Skeletal muscle tissue (tissue), 3 donors: ENCODE measurements at regions not wholly inside any gene's neighbourhood (a gene's known extent, or its start where the extent isn't known, plus 50 kb on each side); places are given as distances from the start of the nearest gene placed in this dataset.

Source experiments
- H3K27ac ChIP-seq: one replicate; pipeline ENCODE4 v1.7.0; 2013; ENCODE audit warnings: mild to moderate bottlenecking, low read depth, low read length, inconsistent platforms
- H3K27me3 ChIP-seq, 3 donors: one replicate each; pipeline ENCODE4 v1.7.0; 2013; ENCODE audit warnings: low read length in 3 of 3; ENCODE audit not compliant: control insufficient read depth in 3 of 3, insufficient read depth in 3 of 3
- H3K36me3 ChIP-seq, 3 donors: one replicate each; pipeline ENCODE4 v1.7.0; 2013; ENCODE audit warnings: low read length in 3 of 3; ENCODE audit not compliant: control insufficient read depth in 3 of 3, insufficient read depth in 3 of 3
- H3K4me1 ChIP-seq, 3 donors: one replicate each; pipeline ENCODE4 v1.7.0; 2013; ENCODE audit warnings: low read length in 3 of 3, mild to moderate bottlenecking in 3 of 3; ENCODE audit not compliant: control insufficient read depth in 3 of 3, insufficient read depth in 3 of 3
- H3K4me3 ChIP-seq, 3 donors: one replicate each; pipeline ENCODE4 v1.7.0; 2013; ENCODE audit warnings: low read length in 3 of 3
- H3K9ac ChIP-seq, 3 donors: one replicate each; pipeline ENCODE4 v1.7.0; 2013; ENCODE audit warnings: low read length in 3 of 3, mild to moderate bottlenecking in 3 of 3, moderate library complexity in 2 of 3, low read depth in 1 of 3
- H3K9me3 ChIP-seq, 3 donors: one replicate each; pipeline ENCODE4 v1.7.0; 2013; ENCODE audit warnings: low read length in 3 of 3; ENCODE audit not compliant: control insufficient read depth in 3 of 3
- donor health status: Osteomylitis.

DNA sequence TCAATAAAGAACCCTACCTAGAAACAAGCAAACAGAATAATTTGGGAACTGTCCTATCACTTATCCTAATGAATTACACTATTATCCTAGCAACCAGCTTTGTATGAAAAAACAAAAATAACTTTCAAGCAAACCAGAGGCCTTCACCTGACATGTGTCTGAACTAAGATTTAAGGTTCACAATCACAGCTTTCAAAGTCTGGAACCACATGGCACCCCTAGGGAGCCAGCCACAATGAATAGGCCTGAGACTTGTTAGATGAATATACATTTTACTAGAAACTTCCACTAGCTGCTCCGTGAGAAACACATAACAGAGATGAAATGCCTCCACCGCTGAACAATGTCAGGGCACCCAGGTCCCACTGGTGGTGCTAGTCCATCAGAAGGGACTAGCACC lies 65.8 kb upstream of the CYP2D6 start:
- no peaks in the 10 kb centered on the region for H3K27me3 ChIP-seq
- no peak overlapping the region for H3K4me3 ChIP-seq
- no peaks in the 10 kb centered on the region for H3K36me3 ChIP-seq
- H3K4me1 ChIP-seq: peaks cover 3 to 6% (median 4%) of the 10 kb centered on the region in 3 donors
- no peaks in the 10 kb centered on the region for H3K9me3 ChIP-seq
- H3K9ac ChIP-seq: no peak overlapping the region
- H3K27ac ChIP-seq: no peak overlapping the region

- H3K27me3 ChIP-seq: no peaks in the 10 kb centered on the region
- H3K4me3 ChIP-seq: no peak overlapping the region
- H3K27ac ChIP-seq: no peak overlapping the region
- H3K9ac ChIP-seq: no peak overlapping the region
- peaks cover 3 to 6% (median 4%) of the 10 kb centered on the region in 3 donors for H3K4me1 ChIP-seq
- H3K36me3 ChIP-seq: no peaks in the 10 kb centered on the region
- no peaks in the 10 kb centered on the region for H3K9me3 ChIP-seq
Measured at GRCh38 chr22:42194953-42195352, 64.3 kb upstream of the CYP2D6 start.

DNA sequence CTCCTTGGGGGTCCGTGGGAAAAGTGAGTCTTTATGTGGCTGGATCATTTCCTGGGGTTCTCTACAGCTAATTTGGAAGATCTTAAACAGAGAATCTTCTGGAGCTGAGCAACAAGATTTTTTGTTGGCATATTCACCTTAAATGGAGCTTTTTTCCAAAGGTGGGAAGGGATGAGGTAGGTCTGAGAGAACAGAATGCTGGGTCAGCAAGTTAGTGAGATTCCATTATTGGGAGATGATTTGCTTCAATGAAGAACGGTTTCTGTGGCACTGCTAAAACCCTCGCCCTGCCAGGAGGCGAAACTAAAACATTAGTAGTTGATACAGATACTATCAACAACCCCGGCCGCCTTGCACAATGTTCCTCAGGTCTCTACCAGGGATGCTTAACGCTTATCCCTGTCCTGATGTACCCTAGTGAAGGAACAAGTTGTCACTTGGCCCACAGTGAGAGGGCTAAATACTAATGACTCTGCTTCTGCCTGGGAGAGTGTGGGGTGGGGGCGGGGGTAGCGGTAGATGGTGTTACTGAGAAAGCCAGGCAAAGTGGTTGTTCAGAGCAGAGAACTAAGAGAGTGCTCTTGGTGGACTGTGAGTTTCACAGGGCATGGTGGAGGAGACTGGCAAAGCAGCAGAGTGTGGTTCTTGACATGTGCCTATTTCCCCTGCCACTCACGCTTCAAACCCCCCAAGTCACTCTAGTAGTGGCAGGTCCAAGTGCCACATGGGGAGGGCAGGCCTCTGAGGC lies 63.7 kb upstream of the CYP2D6 start:
- H3K4me3 ChIP-seq: no peak overlapping the region
- no peak overlapping the region for H3K9ac ChIP-seq
- H3K27ac ChIP-seq: no peak overlapping the region
- peaks cover 3 to 6% (median 4%) of the 10 kb centered on the region in 3 donors for H3K4me1 ChIP-seq
- no peaks in the 10 kb centered on the region for H3K9me3 ChIP-seq
- no peaks in the 10 kb centered on the region for H3K36me3 ChIP-seq
- no peaks in the 10 kb centered on the region for H3K27me3 ChIP-seq

DNA sequence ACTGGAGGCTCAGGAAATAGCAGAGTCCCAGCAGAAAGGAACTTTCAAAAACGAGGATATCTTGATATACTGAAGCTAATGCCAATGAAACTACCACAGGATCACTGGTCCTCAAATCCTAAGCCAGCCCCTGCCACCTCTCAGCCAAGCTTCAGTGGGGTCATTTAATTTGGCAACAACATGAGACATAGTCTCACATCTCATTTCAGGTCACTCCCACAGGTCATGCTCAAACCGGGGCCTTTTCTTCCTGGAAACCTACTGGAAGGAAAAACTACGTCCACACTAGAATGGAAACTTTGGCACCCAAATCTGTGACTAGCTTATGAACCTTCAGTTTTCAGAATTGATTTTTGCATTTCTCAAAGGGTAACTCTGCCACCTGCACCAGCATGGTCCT lies 61.9 kb upstream of the CYP2D6 start:
- no peak overlapping the region for H3K27ac ChIP-seq
- no peak overlapping the region for H3K9ac ChIP-seq
- H3K9me3 ChIP-seq: no peaks in the 10 kb centered on the region
- no peaks in the 10 kb centered on the region for H3K36me3 ChIP-seq
- H3K4me3 ChIP-seq: no peak overlapping the region
- peaks cover 3 to 6% (median 4%) of the 10 kb centered on the region in 3 donors for H3K4me1 ChIP-seq
- H3K27me3 ChIP-seq: no peaks in the 10 kb centered on the region

DNA sequence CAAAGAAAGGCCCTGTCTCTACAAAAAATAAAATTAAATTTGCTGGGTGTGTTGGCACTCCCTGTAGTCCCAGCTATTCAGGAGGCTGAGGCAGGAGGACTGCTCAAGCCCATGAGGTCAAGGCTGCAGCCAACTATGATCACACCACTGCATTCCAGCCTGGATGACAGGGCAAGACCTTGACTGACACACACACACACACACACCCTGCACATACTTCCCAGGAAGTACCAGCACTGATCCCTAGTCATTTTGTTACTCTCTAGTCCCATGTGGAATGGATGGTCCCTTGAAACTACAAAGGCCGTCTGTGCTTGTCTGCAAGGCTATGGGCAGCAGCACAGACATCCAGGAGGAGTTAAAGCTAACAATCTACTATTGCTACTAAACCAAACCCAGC lies 59.7 kb upstream of the CYP2D6 start:
- Histone ChIP-seq H3K4me3 (no peak overlapping the region), H3K36me3 (no peaks in the 10 kb centered on the region), H3K9me3 (no peaks in the 10 kb centered on the region), H3K9ac (no peak overlapping the region), H3K27me3 (no peaks in the 10 kb centered on the region), H3K27ac (no peak overlapping the region), H3K4me1 (peaks cover 3 to 6% (median 4%) of the 10 kb centered on the region in 3 donors)

GRCh38 chr22:42189761-42190160 lies 59.2 kb upstream of the CYP2D6 start:
- Histone ChIP-seq H3K4me1 (peaks cover 3 to 6% (median 4%) of the 10 kb centered on the region in 3 donors), H3K36me3 (no peaks in the 10 kb centered on the region), H3K4me3 (no peak overlapping the region), H3K27me3 (no peaks in the 10 kb centered on the region), H3K27ac (no peak overlapping the region), H3K9me3 (no peaks in the 10 kb centered on the region), H3K9ac (no peak overlapping the region)

DNA sequence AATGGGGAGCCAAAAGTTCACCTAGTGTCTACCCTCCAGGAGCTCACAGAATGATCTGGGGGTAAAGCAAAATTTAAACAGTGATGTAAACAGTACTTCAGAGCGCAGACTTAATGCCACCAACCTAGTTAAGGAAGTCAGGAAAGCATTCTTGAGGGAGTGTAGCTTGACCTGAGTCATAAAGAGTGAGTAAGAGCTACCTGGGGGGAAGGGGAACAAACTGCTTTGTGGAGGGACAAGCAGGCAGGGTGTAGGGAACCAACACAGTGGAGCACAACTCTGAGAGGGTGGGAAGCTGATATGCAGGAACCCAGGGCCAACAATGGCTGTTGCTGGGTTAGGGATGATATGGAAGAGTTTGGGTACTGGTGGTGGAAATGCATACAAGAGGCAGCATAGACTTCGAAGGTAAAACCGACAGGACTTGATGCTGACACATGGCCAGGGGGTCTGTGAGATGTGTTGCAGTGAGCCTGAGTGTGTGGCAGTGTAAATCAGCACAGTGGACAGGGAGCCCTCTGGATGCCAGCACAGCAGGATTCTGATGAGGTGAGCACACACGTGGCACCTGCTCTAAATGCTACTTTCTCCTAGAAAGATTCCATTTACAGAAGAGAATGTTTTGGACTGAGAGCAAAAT lies 58.3 kb upstream of the CYP2D6 start:
- H3K9me3 ChIP-seq: no peaks in the 10 kb centered on the region
- H3K36me3 ChIP-seq: no peaks in the 10 kb centered on the region
- H3K4me3 ChIP-seq: no peak overlapping the region
- no peak overlapping the region for H3K27ac ChIP-seq
- H3K4me1 ChIP-seq: peaks cover 0 to 6% (median 4%) of the 10 kb centered on the region in 3 donors
- no peak overlapping the region for H3K9ac ChIP-seq
- no peaks in the 10 kb centered on the region for H3K27me3 ChIP-seq

- H3K4me1 ChIP-seq: peaks cover 0 to 4% (median 1%) of the 10 kb centered on the region in 3 donors
- no peak overlapping the region for H3K27ac ChIP-seq
- no peaks in the 10 kb centered on the region for H3K27me3 ChIP-seq
- H3K36me3 ChIP-seq: no peaks in the 10 kb centered on the region
- H3K4me3 ChIP-seq: no peak overlapping the region
- no peaks in the 10 kb centered on the region for H3K9me3 ChIP-seq
- H3K9ac ChIP-seq: no peak overlapping the region
Measured at GRCh38 chr22:42187646-42188045, 57.0 kb upstream of the CYP2D6 start.

DNA sequence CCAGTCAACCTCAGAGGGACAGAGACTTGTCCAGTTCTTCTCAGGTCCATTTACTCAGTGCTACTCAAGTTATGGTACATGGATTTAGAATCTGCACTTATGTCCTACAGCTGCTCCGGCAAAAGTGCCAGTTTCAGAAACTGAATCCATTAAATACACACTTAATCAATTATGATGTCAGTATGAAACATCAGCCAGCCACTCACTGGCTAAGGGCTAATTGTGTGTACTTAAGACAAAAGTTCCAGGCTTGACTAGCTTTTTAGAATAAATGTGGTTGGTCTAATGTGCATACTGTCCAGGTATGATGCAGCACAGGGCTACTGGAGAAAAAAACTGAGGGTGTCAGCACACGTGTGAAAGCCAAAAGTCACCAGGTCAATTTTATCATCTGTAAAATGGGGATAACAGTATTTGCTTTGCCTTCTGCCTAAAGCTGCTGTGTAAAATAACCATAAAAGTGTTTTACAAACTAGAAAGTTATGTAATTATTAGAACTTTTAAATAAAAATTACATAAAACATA lies 55.4 kb upstream of the CYP2D6 start:
- Histone ChIP-seq H3K9ac (no peak overlapping the region), H3K27ac (no peak overlapping the region), H3K9me3 (no peaks in the 10 kb centered on the region), H3K27me3 (no peaks in the 10 kb centered on the region), H3K4me1 (no peaks in the 10 kb centered on the region), H3K4me3 (no peak overlapping the region), H3K36me3 (no peaks in the 10 kb centered on the region)

DNA sequence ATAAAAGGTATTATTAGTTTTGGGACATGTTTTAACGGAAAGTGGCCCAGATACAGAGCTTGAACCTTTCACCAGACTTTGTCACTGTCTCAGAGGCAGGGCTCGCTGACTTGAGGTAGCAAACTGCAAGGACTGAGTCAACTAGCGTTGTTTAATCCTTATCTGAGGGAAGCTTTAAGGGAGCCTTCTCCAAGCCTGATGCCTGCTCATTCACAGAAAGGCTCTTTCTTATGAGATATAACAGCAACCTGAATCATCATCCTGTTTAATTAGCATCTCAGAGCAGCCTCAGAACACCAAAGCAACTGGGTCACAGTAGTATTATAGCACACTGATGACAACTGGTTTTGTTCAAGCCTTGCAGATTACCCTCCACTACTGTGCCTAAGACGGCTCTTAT lies 54.2 kb upstream of the CYP2D6 start:
- Histone ChIP-seq H3K4me1 (peaks cover 2 to 8% (median 4%) of the 10 kb centered on the region in 3 donors), H3K9me3 (no peaks in the 10 kb centered on the region), H3K27ac (no peak overlapping the region), H3K27me3 (no peaks in the 10 kb centered on the region), H3K36me3 (no peaks in the 10 kb centered on the region), H3K4me3 (no peak overlapping the region), H3K9ac (no peak overlapping the region)
